Erythroblast (primary cell): ENCODE measurements at regions not wholly inside any gene's neighbourhood (a gene's known extent, or its start where the extent isn't known, plus 50 kb on each side); places are given as distances from the start of the nearest gene placed in this dataset.

Source experiments
- GATA1 ChIP-seq: IDR thresholded peaks from 2 replicates; pipeline ENCODE4 v1.6.1; 2011; ENCODE audit warnings: low read depth, mild to moderate bottlenecking, control low read depth, low read length, moderate library complexity
- POLR2A ChIP-seq: IDR thresholded peaks from 2 replicates; pipeline ENCODE4 v1.6.1; 2011; ENCODE audit warnings: mild to moderate bottlenecking, low read length

DNA sequence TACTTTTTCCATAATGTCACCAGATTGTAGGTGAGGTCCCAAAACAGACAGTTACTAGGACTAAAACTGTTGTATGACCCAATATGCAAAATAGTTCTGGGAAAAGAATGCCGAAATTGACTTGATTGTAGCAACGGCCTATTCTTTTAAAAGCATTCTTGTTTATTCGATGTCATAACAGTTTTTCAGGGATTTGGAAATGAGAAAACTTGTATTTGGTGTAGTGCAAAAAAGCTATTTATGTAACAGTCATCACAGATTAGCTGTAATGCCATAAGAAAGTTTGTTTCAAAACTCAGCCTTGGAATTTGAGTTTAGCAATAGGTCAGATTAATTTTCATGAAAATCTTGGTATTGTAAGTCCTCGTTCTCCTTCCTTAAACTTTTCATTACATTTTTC is 69.2 kb upstream of the DIAPH2 start:
- no peak for TF ChIP-seq POLR2A
- no peak for TF ChIP-seq GATA1
